SK-N-DZ (cell line): ENCODE measurements at regions not wholly inside any gene's neighbourhood (a gene's known extent, or its start where the extent isn't known, plus 50 kb on each side); places are given as distances from the start of the nearest gene placed in this dataset.
A peak's percentile ranks its signal among the peaks of the same experiment; 100 is the strongest.
"Not testable (repeated sequence)": the region's sequence is repeated elsewhere in the genome, so short reads cannot be mapped to it uniquely, and the experiment has no call there.

Source experiments
- DNase-seq: peaks from one replicate; pipeline ENCODE4 v3.0.0-alpha.2; 2015; ENCODE audit warnings: low spot score

- no peak for DNase-seq
Observed at GRCh38 chr13:83730674-83731073, 151.6 kb downstream of the SLITRK1 start.

DNA sequence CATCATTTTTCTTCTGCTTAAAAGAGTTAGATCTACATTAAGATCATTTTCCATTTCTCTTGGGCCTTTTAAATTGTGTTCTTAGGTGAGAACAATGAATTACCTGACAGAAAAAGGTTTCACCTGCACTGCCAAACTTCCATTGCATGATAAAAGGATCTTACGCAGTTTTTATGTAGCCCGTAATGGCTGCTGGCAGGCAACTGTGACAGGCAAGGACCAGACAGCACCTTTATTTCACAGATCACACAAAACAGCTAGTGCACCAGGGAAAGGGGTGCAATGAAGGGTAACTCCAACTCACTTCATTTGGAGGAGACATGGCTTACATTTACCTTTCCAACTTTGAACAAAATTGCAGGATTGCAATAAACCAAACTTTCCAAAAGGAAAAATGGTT lies 159.8 kb downstream of the SLITRK1 start:
- DNase-seq, result no peak

DNA sequence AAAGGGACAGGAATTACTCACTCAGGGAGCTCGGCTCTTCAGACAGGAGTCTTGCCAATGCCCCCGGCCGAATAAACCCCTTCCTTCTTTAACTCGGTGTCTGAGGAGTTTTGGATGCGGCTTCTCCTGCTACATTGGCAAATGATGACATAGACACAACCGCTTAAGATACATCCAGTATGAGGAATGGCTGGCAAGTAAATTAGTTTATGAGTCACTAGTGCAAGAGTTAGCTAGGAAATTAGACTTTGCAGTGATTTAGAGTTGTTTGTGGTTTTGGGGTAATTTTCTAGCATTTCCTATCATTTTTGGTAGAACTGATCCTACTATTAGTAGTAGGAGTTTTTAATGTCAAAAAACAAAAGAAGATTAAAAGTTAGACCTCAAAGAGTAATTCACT lies 166.2 kb downstream of the SLITRK1 start:
- peak; percentile 21 for DNase-seq

DNA sequence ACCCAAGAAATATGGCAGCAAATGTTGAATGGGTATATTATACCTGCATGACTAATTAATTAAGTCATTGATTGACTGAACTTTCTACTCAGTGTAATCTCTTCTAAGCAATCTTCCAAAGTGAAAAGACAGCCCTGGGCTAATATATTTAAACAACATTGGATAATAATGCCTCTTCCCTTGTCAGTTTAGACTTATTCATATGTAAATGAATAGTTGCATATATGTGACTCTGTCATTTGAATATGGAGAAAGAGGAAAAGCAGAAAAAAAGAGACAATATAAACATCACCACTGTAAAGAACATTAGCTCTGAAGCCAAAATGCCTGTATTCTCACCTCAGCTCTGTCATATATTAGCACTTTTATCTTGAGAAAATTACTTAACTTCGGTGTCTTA lies 168.0 kb downstream of the SLITRK1 start:
- no peak for DNase-seq

- no peak for DNase-seq
Observed at GRCh38 chr13:83710133-83710515, 172.2 kb downstream of the SLITRK1 start.

DNA sequence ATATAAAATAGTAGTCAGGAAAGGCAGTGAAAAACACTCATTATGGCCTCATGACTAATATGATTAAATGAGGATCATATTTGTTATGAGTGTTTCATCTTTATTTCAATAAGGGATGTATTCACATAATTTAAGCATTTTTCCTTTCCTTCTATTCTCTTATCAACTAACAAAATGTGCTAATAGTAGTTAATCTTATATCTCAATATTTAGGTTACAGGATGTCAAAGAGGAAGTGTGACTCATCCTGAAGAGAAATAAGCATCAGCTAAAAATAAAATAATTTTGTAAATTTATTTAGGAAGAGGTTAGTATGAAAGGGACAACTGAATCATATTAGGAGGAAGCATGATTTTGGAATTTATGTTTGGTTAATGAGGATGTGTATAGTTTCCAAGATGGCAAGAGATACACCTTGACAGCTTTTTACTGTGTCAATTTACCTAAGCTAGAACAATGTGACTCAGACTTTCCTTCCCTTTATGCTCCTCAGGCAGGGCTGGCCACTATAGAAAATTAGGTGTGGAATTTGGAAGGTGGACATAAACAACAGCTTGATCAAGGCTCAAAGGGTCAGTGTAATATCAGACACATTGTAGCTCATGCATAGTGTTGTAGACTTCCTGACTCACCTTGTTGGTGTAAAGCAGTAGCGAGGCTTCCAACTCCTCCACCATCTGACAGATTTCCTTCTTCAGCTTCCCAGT lies 172.7 kb downstream of the SLITRK1 start:
- no peak for DNase-seq

GRCh38 chr13:83702021-83702420 lies 180.3 kb downstream of the SLITRK1 start:
- no peak for DNase-seq

- DNase-seq, result no peak
Observed at GRCh38 chr13:83692800-83693199, 189.5 kb downstream of the SLITRK1 start.

DNA sequence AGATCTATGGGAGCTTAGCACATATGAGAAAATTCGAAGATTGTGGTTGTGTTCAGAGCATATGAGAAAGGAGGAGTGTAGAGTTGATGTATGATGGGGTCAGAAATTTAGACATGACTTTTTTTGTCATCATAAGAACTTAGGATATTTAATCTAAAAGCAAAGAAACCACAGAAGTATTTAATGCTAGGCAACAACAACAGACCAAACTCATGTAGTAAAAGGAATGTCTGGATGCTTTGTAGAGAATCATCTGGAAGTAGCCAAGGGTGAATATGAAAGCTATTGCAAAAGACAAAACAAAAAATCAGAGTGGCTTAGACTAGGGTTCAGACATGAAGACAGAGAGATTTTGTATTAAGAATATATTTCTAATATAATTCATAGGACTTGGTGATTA lies 190.3 kb downstream of the SLITRK1 start:
- DNase-seq, result no peak

DNA sequence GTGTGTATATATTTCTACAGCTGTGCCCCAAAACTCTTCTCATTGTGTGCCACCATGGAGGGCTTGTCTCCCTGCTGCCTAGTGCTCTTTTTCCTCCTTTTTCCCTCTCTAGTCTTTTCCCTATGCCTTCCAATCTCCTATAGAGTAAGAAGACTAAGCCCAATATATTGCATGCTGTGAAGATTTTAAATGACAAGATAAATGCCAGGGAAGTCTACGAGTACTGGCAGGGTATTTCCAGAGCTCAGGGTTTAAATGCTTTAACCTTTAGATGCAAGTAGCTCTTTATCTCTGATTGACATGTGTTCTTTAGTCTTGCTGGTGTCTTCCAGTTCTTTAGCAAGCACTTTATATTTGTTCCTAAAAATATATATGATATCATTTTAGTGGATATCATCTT lies 200.7 kb downstream of the SLITRK1 start:
- DNase-seq, result no peak

DNA sequence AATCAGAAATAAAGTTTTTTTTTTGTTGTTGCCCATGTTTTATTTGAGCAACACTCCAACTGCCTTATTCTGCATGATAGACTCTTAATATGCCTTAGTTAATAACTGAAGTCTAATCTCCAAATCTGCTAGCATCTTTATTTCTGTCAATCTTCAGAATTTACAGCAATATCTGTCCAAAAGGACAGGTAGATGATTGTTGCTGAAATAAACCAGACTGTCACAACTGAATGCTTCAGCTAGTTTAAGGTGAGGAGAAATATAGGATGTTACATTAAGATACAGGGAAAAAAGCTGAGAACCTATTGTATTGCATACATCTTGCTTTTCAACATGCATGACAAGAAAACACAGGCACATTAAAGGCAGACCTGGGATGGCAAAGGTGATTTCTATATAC lies 204.3 kb downstream of the SLITRK1 start:
- DNase-seq, result no peak

- DNase-seq, result no peak
Observed at GRCh38 chr13:83672612-83673011, 209.7 kb downstream of the SLITRK1 start.

GRCh38 chr13:83667606-83668005 lies 214.7 kb downstream of the SLITRK1 start:
- no peak for DNase-seq

DNA sequence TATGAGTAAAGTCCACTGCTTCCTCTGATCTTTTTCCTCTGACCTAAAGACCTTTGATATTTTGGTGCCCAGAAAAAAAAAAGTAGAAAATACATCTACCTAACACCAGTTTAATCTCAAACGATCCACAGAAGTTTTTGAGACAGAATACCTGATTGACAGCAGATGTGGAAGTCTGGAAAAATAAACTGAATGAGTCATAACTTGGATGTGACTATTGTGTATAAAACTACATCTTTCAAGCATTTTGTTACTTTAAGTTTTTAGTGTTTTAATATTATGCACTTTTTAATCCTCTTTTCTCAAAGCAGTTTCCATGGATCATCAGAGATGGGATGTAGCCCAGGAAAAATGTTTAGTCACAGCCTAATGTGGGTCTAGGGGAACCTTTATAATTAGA lies 216.1 kb downstream of the SLITRK1 start:
- no peak for DNase-seq

GRCh38 chr13:83657281-83657680 lies 225.0 kb downstream of the SLITRK1 start:
- no peak for DNase-seq

- not testable (repeated sequence) for DNase-seq
Observed at GRCh38 chr13:83642617-83643016, 239.7 kb downstream of the SLITRK1 start.

DNA sequence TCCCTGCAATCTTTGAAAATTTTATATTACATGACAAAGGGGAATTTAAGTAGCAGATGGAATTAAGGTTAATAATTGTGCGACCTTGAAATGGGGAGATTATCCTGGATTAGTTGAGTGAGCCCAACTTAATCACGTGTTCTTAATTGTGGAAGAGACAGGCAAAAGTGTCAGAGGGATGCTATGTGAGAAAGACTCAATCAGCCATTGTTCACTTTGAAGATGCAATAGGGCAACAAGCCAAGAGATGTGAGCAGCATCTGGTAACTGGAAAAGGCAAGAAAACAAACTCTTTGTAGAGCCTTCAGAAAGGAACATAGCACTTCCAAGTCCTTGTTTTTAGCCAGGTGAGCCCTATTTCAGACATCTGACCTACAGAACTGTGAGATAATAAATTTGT lies 247.7 kb downstream of the SLITRK1 start:
- DNase-seq, result no peak

DNA sequence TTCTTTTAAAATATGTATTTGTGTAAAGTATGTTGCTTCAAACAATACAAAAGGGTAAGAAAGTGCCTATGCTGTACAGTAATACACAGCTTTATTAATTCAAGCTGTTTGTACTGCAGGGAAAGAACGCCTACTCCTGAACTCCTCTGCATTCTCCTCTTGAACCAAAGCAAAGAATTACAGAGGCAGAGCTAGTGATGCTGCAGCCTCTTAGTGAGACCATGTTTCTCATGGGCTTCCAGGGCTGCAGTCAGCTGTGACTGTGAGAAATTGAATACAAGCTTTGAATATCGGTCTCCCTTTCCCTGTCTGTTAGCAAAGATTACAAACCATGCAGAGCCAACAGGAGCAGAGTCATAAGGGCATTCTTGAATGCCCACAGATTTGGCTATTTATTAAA lies 248.5 kb downstream of the SLITRK1 start:
- DNase-seq, result no peak

DNA sequence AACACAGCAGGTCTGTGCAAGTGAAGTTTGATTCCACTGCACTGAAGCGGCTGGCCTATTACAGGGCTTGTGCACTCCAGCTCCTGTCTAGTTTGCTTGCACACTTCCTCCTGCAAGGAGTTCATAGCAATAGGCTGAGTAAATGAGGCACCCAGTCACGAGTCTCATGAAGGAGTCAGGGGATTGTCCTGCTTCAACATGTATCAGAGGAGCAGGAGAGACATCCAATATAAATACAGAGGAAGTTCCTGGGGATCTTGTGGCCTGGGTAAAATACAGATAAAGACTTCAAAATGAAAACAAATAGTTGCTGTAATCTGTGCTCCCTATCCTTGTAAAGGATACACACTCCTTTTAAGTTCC lies 259.9 kb downstream of the SLITRK1 start:
- DNase-seq, result no peak

GRCh38 chr13:83621765-83622421 lies 260.4 kb downstream of the SLITRK1 start:
- DNase-seq, result no peak

- DNase-seq, result no peak
Observed at GRCh38 chr13:83620530-83621220, 261.6 kb downstream of the SLITRK1 start.

GRCh38 chr13:83618966-83619365 lies 263.3 kb downstream of the SLITRK1 start:
- no peak for DNase-seq

- DNase-seq, result no peak
Observed at GRCh38 chr13:83613524-83613923, 268.8 kb downstream of the SLITRK1 start.
